NCI-H146 treated with DMSO at 0.1 percent for 48 hours (cell line): ENCODE measurements at regions not wholly inside any gene's neighbourhood (a gene's known extent, or its start where the extent isn't known, plus 50 kb on each side); places are given as distances from the start of the nearest gene placed in this dataset.

Experiments
- DNase-seq: peaks from one replicate; lab custom pipeline; 2025; ENCODE audit not compliant: unreplicated experiment; lab: John Stamatoyannopoulos, UW

DNA sequence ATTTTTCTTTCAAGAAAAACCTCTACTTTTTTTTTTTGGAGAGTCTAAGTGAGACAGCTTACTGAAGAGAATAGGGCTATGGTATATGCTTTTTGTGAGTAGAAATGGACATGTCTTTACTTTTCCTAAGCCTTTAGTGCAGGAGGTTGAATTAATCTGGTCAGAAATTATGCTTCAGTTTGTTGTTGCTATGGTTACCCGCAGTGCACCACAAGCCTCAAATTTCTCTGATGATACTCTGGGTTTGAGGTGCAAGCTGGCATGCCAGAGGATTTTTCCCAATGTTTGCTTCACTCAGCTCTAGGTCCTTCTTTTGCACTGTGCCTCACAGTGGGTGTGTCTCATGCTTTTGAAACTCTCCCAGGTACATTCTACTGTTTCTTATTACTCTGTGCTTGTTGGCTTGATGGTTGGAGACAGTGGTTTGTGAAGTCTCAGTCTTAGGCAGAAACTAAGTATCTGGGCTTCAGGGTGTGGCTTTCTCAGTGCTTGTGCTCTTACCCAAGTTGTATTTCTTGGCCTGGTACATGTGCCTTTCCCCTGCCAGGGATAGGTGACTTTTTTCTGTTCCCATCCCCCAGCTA, 278.3 kb downstream of the RBM43 start:
- no peak for DNase-seq

- no peak for DNase-seq
These were observed 279.8 kb downstream of the RBM43 start for GRCh38 chr2:150981826-150982225.

DNA sequence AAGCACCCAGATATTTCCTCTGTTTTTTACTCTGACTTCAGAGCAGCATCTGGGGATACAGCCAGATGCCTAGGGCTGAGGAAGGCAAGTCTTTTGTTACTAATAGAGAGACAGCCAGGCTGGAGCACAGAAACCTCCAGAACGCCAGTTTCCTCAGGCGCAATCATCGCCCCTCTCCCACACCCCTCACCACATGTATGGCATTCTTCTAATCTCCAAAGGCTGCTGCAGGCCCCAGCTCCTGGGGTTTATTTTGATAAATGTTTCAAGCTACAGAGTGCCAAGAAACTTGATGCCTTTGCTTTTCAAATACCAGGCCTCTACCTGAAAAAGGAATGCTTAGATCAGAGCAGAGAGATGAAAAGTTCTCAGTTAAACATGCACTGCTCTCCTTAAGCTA, 283.6 kb downstream of the RBM43 start:
- no peak for DNase-seq

- no peak for DNase-seq
These were observed 284.4 kb downstream of the RBM43 start for GRCh38 chr2:150977296-150977695.

GRCh38 chr2:150976604-150977003, 285.1 kb downstream of the RBM43 start:
- no peak for DNase-seq

DNA sequence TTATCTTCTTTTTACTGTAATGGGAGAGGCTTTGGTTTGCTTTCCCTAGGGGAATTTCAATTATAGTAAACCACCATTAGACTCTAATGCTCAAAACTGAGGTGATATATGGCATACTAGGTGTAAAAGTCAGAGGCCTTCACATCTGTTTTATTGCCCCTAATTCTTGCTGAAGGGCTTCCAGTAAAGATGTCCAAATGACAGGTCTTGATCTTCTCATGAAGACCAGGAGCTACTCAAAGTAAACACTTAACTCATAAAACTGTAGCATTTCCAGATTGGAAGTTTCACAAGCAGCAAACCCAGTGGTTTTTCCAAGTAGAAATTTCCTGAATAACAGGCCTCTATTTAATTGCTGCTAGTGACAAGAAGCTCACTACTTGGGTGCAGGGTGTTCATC, 286.8 kb downstream of the RBM43 start:
- DNase-seq, result no peak

GRCh38 chr2:150974234-150974633, 287.4 kb downstream of the RBM43 start:
- no peak for DNase-seq

DNA sequence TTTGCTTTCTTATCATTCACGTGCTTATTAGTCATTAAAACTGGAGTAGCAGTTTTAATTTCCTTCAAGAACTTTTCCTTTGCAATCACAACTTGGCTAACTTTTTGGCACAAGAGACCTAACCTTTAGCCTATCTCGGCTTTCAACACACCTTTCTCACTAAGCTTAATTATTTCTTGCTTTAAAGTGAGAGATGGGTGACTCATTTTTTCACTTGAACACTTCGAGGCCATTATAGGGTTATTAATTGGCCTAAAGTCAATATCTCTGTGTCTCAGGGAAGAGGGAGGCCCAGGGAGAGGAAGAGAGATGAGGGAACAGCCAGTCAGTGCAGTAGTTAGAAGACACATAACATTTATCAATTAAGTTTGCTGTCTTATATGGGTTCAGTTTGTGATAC, 289.8 kb downstream of the RBM43 start:
- no peak for DNase-seq

DNA sequence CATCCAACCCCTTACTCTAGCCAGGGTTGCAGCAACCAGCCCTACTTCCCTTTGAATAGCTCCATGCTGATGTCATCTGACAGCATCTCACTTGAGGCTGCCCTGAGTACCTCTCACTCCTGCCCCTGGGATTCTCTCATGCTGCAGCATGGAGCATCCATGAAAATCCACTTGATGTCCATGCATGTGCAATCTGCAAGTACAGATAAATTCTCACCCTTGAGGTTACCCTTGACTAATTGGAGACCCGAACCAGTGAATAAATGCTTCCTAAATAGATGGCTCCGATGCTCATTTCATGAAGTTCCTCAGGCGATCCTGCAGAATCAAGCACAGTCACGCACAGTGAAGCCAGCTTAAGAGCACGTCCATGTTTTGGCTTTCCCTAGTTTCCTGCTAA, 298.3 kb downstream of the RBM43 start:
- DNase-seq, result no peak

DNA sequence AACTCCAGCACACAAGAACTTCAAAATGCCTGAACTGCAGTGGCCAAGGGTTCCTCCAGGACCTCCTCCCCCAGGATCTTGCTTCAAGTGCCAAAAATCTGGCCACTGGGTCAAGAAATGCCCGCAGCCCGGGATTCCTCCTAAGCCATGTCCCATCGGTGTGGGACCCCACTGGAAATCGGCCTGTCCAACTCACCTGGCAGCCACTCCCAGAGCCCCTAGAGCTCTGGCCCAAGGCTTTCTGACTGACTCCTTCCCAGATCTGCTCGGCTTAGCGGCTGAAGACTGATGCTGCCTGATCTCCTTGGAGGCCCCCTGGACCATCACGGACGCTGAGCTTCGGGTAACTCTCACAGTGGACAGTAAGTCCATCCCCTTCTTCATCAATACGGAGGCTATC, 306.4 kb downstream of the RBM43 start:
- no peak for DNase-seq

- no peak for DNase-seq
These were observed 314.8 kb downstream of the RBM43 start for GRCh38 chr2:150946831-150947230.

GRCh38 chr2:150944315-150944714, 317.3 kb downstream of the RBM43 start:
- DNase-seq, result no peak

- no peak for DNase-seq
These were observed 322.6 kb downstream of the RBM43 start for GRCh38 chr2:150939087-150939486.

- DNase-seq, result no peak
These were observed 323.1 kb downstream of the RBM43 start for GRCh38 chr2:150938527-150938926.

GRCh38 chr2:150937030-150937429, 324.6 kb downstream of the RBM43 start:
- no peak for DNase-seq

DNA sequence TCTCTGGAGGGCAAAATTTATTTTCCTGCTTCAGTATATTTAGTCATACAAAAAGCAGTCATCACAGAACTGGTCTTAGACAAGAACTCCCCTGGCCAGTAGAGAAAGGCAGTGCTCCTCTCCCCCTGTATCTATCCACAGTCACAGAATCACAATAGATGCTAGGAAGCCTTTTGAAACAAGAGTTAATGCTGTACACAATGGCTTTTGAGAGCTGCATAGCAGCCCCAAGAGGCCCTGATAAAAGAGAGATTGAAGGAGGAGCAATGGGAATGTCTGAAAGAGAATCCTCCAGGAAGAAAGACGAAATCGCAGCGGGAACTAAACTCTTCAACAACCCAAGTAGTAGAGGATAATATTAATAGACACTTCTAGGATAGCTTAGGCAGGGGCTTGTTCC, 330.2 kb downstream of the RBM43 start:
- DNase-seq, result no peak

DNA sequence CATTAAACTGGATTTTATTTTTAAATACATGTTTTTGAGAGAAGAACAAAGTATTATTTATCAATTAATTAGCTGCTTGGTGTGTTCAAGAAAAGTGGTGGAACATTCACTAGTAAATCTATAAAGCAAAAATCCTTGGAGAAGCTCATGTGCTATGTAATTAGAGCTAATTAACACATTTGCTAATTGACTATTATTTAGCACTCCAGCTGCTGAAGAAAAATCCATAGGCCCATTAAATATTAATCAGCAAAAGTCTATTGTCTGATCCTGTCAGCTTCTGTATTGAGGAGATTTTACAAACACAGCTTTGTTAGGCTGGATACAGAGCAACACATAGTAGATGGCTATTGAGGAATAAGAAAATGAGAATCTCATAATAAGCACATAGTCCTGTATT, 336.1 kb downstream of the RBM43 start:
- DNase-seq, result no peak

- DNase-seq, result no peak
These were observed 336.8 kb downstream of the RBM43 start for GRCh38 chr2:150924878-150925277.

DNA sequence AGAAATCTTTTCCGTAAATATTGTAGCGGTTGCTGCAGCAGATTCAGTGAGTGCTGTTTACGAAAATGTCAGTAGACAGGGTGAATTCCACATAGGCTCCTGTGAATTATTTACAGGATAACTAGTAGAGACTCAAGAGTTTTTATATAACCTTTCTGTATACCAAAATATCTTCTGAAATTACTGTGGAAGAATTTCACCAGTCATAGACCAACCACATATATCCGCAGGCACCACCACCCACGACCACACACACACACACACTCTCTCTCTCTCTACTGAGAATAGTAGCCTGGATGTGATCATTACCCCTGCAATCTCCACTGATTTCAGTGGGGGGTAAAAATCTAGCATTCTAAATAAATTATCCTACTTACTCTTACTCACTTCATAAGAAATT, 341.8 kb downstream of the RBM43 start:
- DNase-seq, result no peak

DNA sequence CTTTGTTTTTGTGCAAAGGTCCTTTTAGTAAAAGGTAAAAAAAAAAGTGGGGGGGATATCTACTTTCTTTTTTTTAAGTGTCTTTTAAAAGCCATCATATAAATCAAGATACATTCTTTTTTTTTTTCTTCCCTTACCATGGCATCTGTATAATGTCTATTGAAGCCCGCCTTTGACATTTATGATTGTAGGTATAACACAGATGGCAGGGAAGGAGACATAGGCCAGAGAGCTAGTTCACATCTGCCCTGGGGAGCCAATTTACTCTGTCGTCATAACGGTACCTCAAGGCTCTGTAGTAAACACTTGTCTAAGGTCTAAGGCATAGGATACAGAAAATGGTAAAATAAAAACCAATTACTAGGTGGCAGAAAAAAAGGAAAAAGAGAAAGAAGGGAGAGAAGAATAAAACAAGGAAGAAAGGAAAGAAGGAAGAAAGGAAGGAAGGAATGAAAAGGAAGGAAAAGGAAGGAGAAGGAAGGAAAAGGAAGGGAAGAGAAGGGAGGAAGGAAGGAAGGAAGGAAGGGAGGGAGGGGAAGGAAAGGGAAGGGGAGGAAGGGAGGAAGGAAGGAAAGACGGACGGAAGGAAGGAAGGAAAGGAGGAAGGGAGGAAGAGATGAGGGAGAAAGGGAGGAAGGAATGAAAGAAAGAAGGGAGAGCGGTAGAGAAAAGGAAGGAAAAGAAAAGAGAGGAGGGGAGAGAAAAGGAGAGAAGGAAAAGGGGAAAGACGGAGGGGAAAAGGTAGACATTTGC, 343.5 kb downstream of the RBM43 start:
- DNase-seq, result no peak

GRCh38 chr2:150916467-150917396, 344.9 kb downstream of the RBM43 start:
- no peak for DNase-seq

DNA sequence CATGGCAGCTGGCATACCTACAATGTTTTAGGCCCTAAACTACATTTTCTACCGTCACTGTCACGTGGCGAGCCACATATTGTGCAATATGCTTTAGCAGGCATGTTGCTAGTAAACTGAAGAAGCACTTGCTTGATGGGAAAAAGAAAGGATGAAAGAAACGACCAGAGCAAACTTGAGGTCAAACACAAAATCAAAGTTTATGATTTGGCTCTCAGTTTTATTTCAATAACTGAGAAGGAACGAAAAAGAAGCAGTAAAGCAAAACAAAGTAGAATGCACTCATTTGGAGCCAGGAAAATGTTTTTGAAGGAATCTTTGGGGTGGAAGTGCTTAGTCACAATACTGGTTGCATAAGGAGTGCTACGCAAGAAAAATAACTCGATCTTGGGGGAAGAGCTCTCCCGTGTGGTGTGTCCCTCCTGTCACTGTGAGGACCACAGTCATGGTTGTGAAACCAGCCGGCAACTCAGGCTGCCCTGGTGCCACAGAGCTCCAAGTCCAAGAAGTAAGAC, 349.8 kb downstream of the RBM43 start:
- no peak for DNase-seq
